Gastroesophageal sphincter (tissue), 3 donors: ENCODE measurements at regions not wholly inside any gene's neighbourhood (a gene's known extent, or its start where the extent isn't known, plus 50 kb on each side); places are given as distances from the start of the nearest gene placed in this dataset.

ENCODE experiments used
- EP300 ChIP-seq: sonication (generic); formaldehyde crosslinking; IDR thresholded peaks from one replicate; pipeline ENCODE4 v1.6.1; 2017; ENCODE audit warnings: antibody characterized with exemption, mild to moderate bottlenecking
- POLR2A ChIP-seq, 2 donors: fragments of 450-650 bp; IDR thresholded peaks; one replicate each; pipeline ENCODE4 v1.6.1; 2017; ENCODE audit warnings: antibody characterized with exemption in 2 of 2, mild to moderate bottlenecking in 2 of 2, moderate library complexity in 1 of 2
- POLR2AphosphoS5 ChIP-seq: sonication (generic); formaldehyde crosslinking; IDR thresholded peaks from one replicate; pipeline ENCODE4 v1.6.1; 2017; ENCODE audit warnings: antibody characterized with exemption
- TF ChIP-seq, protein P1 (sequence below), 4 experiments: fragments of 200-600 bp in 2 of 4; fragments of 450-650 bp in 2 of 4; sonication (generic) in 1 of 4; IDR thresholded peaks; one replicate each; pipeline ENCODE4 v1.5.1; 2017 to 2019; ENCODE audit warnings: antibody characterized with exemption in 4 of 4, mild to moderate bottlenecking in 2 of 4, moderate library complexity in 2 of 4

DNA sequence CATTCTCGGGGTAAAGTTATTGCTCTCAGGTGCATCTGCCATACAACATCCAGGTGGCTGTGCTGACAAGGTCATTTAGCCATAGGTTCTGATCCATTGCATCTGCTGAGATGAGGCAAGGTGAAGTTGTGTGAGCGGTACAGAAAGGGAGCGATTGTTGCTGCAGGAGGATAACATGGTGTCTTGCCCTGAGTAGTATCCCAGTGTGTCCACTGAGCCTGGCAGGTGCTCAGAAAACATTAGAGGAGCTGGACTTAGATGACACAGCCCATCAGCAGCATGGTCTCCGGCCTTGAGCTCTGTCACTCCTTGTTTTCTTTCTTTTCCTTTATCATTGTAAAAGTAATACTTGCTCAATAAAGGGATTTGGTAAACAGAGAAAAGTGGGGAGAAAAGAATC, 161.1 kb upstream of the ATP10A start:
- TF ChIP-seq, protein P1, sequence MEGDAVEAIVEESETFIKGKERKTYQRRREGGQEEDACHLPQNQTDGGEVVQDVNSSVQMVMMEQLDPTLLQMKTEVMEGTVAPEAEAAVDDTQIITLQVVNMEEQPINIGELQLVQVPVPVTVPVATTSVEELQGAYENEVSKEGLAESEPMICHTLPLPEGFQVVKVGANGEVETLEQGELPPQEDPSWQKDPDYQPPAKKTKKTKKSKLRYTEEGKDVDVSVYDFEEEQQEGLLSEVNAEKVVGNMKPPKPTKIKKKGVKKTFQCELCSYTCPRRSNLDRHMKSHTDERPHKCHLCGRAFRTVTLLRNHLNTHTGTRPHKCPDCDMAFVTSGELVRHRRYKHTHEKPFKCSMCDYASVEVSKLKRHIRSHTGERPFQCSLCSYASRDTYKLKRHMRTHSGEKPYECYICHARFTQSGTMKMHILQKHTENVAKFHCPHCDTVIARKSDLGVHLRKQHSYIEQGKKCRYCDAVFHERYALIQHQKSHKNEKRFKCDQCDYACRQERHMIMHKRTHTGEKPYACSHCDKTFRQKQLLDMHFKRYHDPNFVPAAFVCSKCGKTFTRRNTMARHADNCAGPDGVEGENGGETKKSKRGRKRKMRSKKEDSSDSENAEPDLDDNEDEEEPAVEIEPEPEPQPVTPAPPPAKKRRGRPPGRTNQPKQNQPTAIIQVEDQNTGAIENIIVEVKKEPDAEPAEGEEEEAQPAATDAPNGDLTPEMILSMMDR (IDR thresholded peaks at IDR 0.05), result no peak
- no peak for TF ChIP-seq POLR2AphosphoS5
- no peak for TF ChIP-seq POLR2A (IDR thresholded peaks at IDR 0.05)
- no peak for TF ChIP-seq EP300
